ENCODE measurements at regions not wholly inside any gene's neighbourhood (a gene's known extent, or its start where the extent isn't known, plus 50 kb on each side); places are given as distances from the start of the nearest gene placed in this dataset.

DNA sequence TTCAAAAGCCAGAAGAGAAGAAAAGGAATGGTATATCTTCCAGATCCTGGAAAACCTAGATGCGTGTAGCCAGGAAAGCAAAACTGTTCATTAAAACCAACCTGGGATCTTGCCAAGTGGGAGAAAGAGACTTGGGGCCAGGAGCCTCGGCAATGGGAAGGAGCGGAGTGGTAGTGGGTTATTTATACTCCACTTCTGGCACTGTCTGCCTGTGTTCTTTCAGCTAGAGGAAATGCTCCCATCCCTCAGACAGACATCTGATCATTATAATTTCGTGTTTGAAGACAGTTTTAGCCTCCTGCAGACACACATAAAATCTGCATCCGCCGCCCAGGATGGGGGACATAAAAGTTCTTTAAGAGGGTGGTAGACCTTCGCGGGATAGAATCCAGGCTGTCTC is 421.6 kb downstream of the RPS24 start:
- Histone ChIP-seq H4K20me1 (ENCODE audit: insufficient read depth) (no peaks in the 10 kb centered on the region), H3K4me2 (no peak overlapping the region), H3K79me2 (ENCODE audit: low read depth) (no peaks in the 10 kb centered on the region), H3K4me1 (replicated peaks; ENCODE audit: insufficient read depth) (peaks cover 28% of the 10 kb centered on the region), H3K4me3 (no peak overlapping the region), H3K9me3 (ENCODE audit: insufficient read depth, low read depth) (no peaks in the 10 kb centered on the region), H3K36me3 (ENCODE audit: low read depth) (no peaks in the 10 kb centered on the region), H3K9me2 (ENCODE audit: insufficient read depth) (no peaks in the 10 kb centered on the region), H2AFZ (no peak overlapping the region), H3K27ac (no peak overlapping the region), H3K27me3 (ENCODE audit: insufficient read depth, low read depth) (peaks cover 7% of the 10 kb centered on the region), H3F3A (ENCODE audit: insufficient read depth, low read depth) (peaks cover 16% of the 10 kb centered on the region)
- POLR2A ChIA-PET (ENCODE audit: unreplicated experiment), result no interaction called here
- no peak for DNase-seq
- CTCF ChIA-PET, result no interaction called here
- no TSS peak for BruUV-seq (replicated peaks)
- intact Hi-C loops (cut with micrococcal nuclease; ENCODE audit: unreplicated experiment), result no loop called here
- no peak for TF ChIP-seq EZH2 (IDR thresholded peaks at IDR 0.05; ENCODE audit: low read depth)
- TF ChIP-seq, protein P1, sequence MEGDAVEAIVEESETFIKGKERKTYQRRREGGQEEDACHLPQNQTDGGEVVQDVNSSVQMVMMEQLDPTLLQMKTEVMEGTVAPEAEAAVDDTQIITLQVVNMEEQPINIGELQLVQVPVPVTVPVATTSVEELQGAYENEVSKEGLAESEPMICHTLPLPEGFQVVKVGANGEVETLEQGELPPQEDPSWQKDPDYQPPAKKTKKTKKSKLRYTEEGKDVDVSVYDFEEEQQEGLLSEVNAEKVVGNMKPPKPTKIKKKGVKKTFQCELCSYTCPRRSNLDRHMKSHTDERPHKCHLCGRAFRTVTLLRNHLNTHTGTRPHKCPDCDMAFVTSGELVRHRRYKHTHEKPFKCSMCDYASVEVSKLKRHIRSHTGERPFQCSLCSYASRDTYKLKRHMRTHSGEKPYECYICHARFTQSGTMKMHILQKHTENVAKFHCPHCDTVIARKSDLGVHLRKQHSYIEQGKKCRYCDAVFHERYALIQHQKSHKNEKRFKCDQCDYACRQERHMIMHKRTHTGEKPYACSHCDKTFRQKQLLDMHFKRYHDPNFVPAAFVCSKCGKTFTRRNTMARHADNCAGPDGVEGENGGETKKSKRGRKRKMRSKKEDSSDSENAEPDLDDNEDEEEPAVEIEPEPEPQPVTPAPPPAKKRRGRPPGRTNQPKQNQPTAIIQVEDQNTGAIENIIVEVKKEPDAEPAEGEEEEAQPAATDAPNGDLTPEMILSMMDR (conservative IDR thresholded peaks at IDR 0.05), result no peak

DNA sequence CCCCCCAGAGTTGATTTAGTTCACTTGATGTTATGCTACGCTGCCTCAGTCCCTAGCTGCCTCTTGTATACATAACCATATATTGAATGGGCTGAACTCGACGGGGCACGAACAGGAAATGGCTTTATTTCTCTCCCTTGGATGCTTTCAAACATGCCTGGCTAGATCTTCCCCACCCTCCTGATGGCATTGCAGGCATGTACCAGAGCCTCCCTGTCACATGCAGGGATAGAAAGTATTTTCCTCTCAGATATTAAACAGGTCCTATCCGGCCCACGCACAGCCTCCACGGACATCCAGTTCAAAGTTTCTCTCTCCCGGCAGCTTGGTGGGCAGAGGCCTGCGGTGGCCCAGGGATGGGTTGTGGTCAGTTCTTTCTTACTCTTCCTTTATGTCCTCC is 422.1 kb downstream of the RPS24 start:
- TF ChIP-seq, protein P1 (conservative IDR thresholded peaks at IDR 0.05), result no peak
- TF ChIP-seq EZH2 (IDR thresholded peaks at IDR 0.05; ENCODE audit: low read depth), result no peak
- ChIA-PET CTCF (no interaction called here), POLR2A (ENCODE audit: unreplicated experiment) (no interaction called here)
- no peak overlapping the region for H3K4me2 ChIP-seq
- DNase-seq, result no peak
- H3K4me3 ChIP-seq, result no peak overlapping the region
- no peaks in the 10 kb centered on the region for H3K9me3 ChIP-seq (ENCODE audit: insufficient read depth, low read depth)
- no peak overlapping the region for H3K27ac ChIP-seq
- H3K9me2 ChIP-seq (ENCODE audit: insufficient read depth), result no peaks in the 10 kb centered on the region
- no TSS peak for BruUV-seq (replicated peaks)
- intact Hi-C loops (cut with micrococcal nuclease; ENCODE audit: unreplicated experiment), result no loop called here
- no peaks in the 10 kb centered on the region for H3K79me2 ChIP-seq (ENCODE audit: low read depth)
- no peaks in the 10 kb centered on the region for H4K20me1 ChIP-seq (ENCODE audit: insufficient read depth)
- H2AFZ ChIP-seq, result no peak overlapping the region
- peaks cover 4% of the 10 kb centered on the region; the same call in 1 of the 2 replicates for H3K27me3 ChIP-seq (ENCODE audit: insufficient read depth, low read depth)
- H3K36me3 ChIP-seq (ENCODE audit: low read depth), result no peaks in the 10 kb centered on the region
- H3K4me1 ChIP-seq (replicated peaks; ENCODE audit: insufficient read depth), result peaks cover 28% of the 10 kb centered on the region
- peaks cover 16% of the 10 kb centered on the region for H3F3A ChIP-seq (ENCODE audit: insufficient read depth, low read depth)

DNA sequence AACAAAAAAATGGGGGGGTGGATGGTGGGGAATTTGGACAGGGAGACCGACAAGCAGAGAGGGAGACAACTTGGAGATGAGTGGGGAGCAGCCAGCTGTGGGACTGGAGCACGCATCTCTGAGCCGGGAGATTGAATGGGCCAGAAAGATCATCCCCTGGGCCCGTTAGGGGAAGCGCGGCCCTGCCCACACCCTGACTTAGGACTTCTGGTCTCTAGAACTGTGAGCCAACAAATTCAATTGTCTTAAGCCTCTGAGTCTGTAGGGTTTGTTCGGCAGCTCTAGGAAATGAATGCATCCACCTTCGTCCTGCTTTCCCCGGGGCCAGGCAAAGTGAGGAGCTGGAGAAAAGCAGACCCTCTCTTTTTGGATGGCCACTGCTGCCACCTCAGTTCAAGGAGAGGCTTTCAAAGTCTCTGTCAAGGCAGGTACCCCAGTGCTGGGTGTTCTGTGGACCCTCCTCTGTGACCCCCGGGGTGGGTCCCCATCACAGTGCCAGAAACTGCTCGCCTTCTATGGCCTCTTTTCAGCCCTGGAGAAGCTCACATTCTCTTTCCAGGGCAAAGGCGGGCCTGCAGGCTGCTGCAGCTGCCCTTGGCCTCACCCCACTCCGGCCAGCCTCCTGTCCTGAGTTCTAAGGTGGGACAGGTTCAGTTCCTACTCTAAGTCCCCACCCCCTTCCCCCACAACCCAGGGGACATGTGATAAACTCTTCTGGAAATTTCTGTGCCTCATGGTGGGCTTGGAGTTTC is 423.2 kb downstream of the RPS24 start:
- Histone ChIP-seq H3K36me3 (ENCODE audit: low read depth) (no peaks in the 10 kb centered on the region), H3K9me2 (ENCODE audit: insufficient read depth) (no peaks in the 10 kb centered on the region), H3K4me3 (no peak overlapping the region), H3K27ac (no peak overlapping the region), H4K20me1 (ENCODE audit: insufficient read depth) (no peaks in the 10 kb centered on the region), H2AFZ (no peak overlapping the region), H3K4me2 (no peak overlapping the region), H3K27me3 (ENCODE audit: insufficient read depth, low read depth) (0 out of 2 replicates have a peak, but pooled peaks cover 4% of the 10 kb centered on the region), H3K9me3 (ENCODE audit: insufficient read depth, low read depth) (no peaks in the 10 kb centered on the region), H3K79me2 (ENCODE audit: low read depth) (no peaks in the 10 kb centered on the region), H3F3A (ENCODE audit: insufficient read depth, low read depth) (peaks cover 16% of the 10 kb centered on the region), H3K4me1 (replicated peaks; ENCODE audit: insufficient read depth) (peaks cover 28% of the 10 kb centered on the region)
- ChIA-PET CTCF (no interaction called here), POLR2A (ENCODE audit: unreplicated experiment) (no interaction called here)
- no peak for DNase-seq
- TF ChIP-seq, protein P1 (conservative IDR thresholded peaks at IDR 0.05), result no peak
- no peak for TF ChIP-seq EZH2 (IDR thresholded peaks at IDR 0.05; ENCODE audit: low read depth)
- intact Hi-C loops (cut with micrococcal nuclease; ENCODE audit: unreplicated experiment), result no loop called here
- no TSS peak for BruUV-seq (replicated peaks)

Measured in PC-9 (cell line).